IMR-90 (cell line): ENCODE measurements at regions not wholly inside any gene's neighbourhood (a gene's known extent, or its start where the extent isn't known, plus 50 kb on each side); places are given as distances from the start of the nearest gene placed in this dataset.

Source experiments
- ATAC-seq: fragments of 200-7000 bp; cut with Tn5 transposase; 2 replicates; pipeline ENCODE4 v1.9.1; 2020; ENCODE audit warnings: low read depth, mild to moderate bottlenecking, moderate library complexity
- BruUV-seq: library from RNA; stranded (reverse); fragments of 400-500 nt; replicated peaks from 2 replicates; lab custom pipeline; 2021; lab: Mats Ljungman, UMichigan
- CTCF ChIA-PET: fragments of 300-600 bp; formaldehyde crosslinking; extraction: SDS; loops from one replicate; lab custom pipeline; 2021; ENCODE audit warnings: antibody characterized with exemption; lab: Yijun Ruan, JAX
- POLR2A ChIA-PET: fragments of 300-600 bp; sonication (Branson Sonifier 250); formaldehyde crosslinking; loops from one replicate; lab custom pipeline; 2022; ENCODE audit warnings: antibody characterized with exemption; ENCODE audit not compliant: unreplicated experiment; lab: Charles Lee
- DNase-seq: peaks from one replicate; pipeline ENCODE4 v3.0.0; 2013
- H2AFZ ChIP-seq: replicated peaks from 2 replicates; pipeline ENCODE3; 2013; ENCODE audit warnings: low read length, mild to moderate bottlenecking; ENCODE audit not compliant: poor library complexity
- H2AK5ac ChIP-seq: 2 replicates; pipeline ENCODE4 v1.6.1; 2013; ENCODE audit warnings: low read depth, low read length, inconsistent platforms
- H2AK9ac ChIP-seq: replicated peaks from 2 replicates; pipeline ENCODE3; 2013; ENCODE audit warnings: mild to moderate bottlenecking, low read depth, low read length, moderate library complexity; ENCODE audit not compliant: poor library complexity
- H2BK120ac ChIP-seq: 2 replicates; pipeline ENCODE4 v1.6.1; 2013; ENCODE audit warnings: low read depth, low read length, inconsistent platforms
- H2BK15ac ChIP-seq: 3 replicates; pipeline ENCODE4 v1.6.1; 2013; ENCODE audit warnings: low read depth, low read length, inconsistent platforms
- H2BK20ac ChIP-seq: 2 replicates; pipeline ENCODE4 v1.6.1; 2013; ENCODE audit warnings: low read depth, mild to moderate bottlenecking, inconsistent platforms, low read length, moderate library complexity
- H2BK5ac ChIP-seq: 2 replicates; pipeline ENCODE4 v1.6.1; 2013; ENCODE audit warnings: mild to moderate bottlenecking, low read depth, low read length, inconsistent platforms; ENCODE audit not compliant: poor library complexity, severe bottlenecking
- H3K14ac ChIP-seq: replicated peaks from 2 replicates; pipeline ENCODE4 v1.6.1; 2013; ENCODE audit warnings: low read depth, low read length, inconsistent platforms
- H3K18ac ChIP-seq: 2 replicates; pipeline ENCODE4 v1.6.1; 2013; ENCODE audit warnings: low read depth, low read length, control low read depth
- H3K23ac ChIP-seq: 2 replicates; pipeline ENCODE4 v1.6.1; 2013; ENCODE audit warnings: low read depth, low read length, inconsistent platforms
- H3K27ac ChIP-seq: 2 replicates; pipeline ENCODE4 v1.5.1; 2013; ENCODE audit warnings: mild to moderate bottlenecking, control low read depth, low read length; ENCODE audit not compliant: insufficient read depth
- H3K27me3 ChIP-seq: 2 replicates; pipeline ENCODE4 v1.6.1; 2013; ENCODE audit warnings: low read length; ENCODE audit not compliant: control insufficient read depth, insufficient read depth
- H3K36me3 ChIP-seq: 2 replicates; pipeline ENCODE4 v1.6.1; 2013; ENCODE audit warnings: low read length, mixed read lengths; ENCODE audit not compliant: control insufficient read depth, insufficient read depth
- H3K4ac ChIP-seq: 2 replicates; pipeline ENCODE4 v1.6.1; 2013; ENCODE audit warnings: low read depth, low read length, inconsistent platforms
- H3K4me1 ChIP-seq: 2 replicates; pipeline ENCODE4 v1.6.1; 2013; ENCODE audit warnings: low read length, mixed read lengths; ENCODE audit not compliant: control insufficient read depth, insufficient read depth
- H3K4me2 ChIP-seq: 2 replicates; pipeline ENCODE4 v1.6.1; 2013; ENCODE audit warnings: low read depth, mild to moderate bottlenecking, control low read depth, low read length, moderate library complexity
- H3K4me3 ChIP-seq: 2 replicates; pipeline ENCODE4 v1.5.1; 2013; ENCODE audit warnings: low read depth, mild to moderate bottlenecking, control low read depth, low read length, moderate library complexity; ENCODE audit not compliant: insufficient read depth
- H3K56ac ChIP-seq: 2 replicates; pipeline ENCODE4 v1.6.1; 2013; ENCODE audit warnings: low read length, inconsistent platforms; ENCODE audit not compliant: insufficient read depth; ENCODE audit errors: extremely low read depth
- H3K79me1 ChIP-seq, 2 experiments: 2 replicates each; pipeline ENCODE4 v1.6.1; 2013; ENCODE audit warnings: low read length in 2 of 2, inconsistent platforms in 1 of 2, low read depth in 1 of 2
- H3K9ac ChIP-seq: 2 replicates; pipeline ENCODE4 v1.6.1; 2013; ENCODE audit warnings: low read depth, low read length, control low read depth
- H3K9me1 ChIP-seq: 2 replicates; pipeline ENCODE4 v1.6.1; 2013; ENCODE audit warnings: low read length, inconsistent platforms; ENCODE audit not compliant: insufficient read depth
- H3K9me3 ChIP-seq: 2 replicates; pipeline ENCODE4 v1.6.1; 2013; ENCODE audit warnings: low read length; ENCODE audit not compliant: control insufficient read depth, insufficient read depth
- H4K20me1 ChIP-seq: 2 replicates; pipeline ENCODE4 v1.6.1; 2013; ENCODE audit warnings: low read length, inconsistent platforms; ENCODE audit not compliant: insufficient read depth
- H4K5ac ChIP-seq: 2 replicates; pipeline ENCODE4 v1.6.1; 2013; ENCODE audit warnings: mild to moderate bottlenecking, low read depth, low read length, control low read depth
- H4K8ac ChIP-seq, 2 experiments: 2 replicates each; pipeline ENCODE4 v1.6.1; 2013; ENCODE audit warnings: low read depth in 2 of 2, low read length in 2 of 2, control low read depth in 1 of 2, inconsistent platforms in 1 of 2
- H4K91ac ChIP-seq: 2 replicates; pipeline ENCODE4 v1.6.1; 2013; ENCODE audit warnings: low read depth, low read length, inconsistent platforms; ENCODE audit not compliant: insufficient read depth
- MXI1 ChIP-seq: IDR thresholded peaks from 2 replicates; pipeline ENCODE4 v1.6.1; 2012; ENCODE audit warnings: low read depth, mild to moderate bottlenecking, low read length, moderate library complexity, borderline replicate concordance
- WGBS, 2 experiments: methylation state at CpG; one replicate each; pipeline versions ENCODE4 v1.1.5 to v1.1.7; 2013; ENCODE audit warnings: missing lambda C conversion rate in 2 of 2; ENCODE audit not compliant: insufficient read length in 1 of 2; ENCODE audit errors: extremely low coverage in 2 of 2; 5-methylcytosine and 5-hydroxymethylcytosine counted together
- dilution Hi-C: fragments of 300-500 bp; cut with HindIII; formaldehyde crosslinking; loops from one replicate; pipeline ENCODE4 v1.14.3; 2018; ENCODE audit warnings: low sequenced_read_pairs; ENCODE audit not compliant: unreplicated experiment
- in situ Hi-C: fragments of 300-500 bp; cut with MboI; formaldehyde crosslinking; loops from 3 replicates; pipeline ENCODE4 v1.14.3; 2019; ENCODE audit warnings: low sequenced_read_pairs, inconsistent platforms, mixed read lengths
- intact Hi-C: fragments of 100-400 bp; cut with micrococcal nuclease; formaldehyde crosslinking; loops from 2 replicates; pipeline ENCODE4 v1.10.0; 2022

DNA sequence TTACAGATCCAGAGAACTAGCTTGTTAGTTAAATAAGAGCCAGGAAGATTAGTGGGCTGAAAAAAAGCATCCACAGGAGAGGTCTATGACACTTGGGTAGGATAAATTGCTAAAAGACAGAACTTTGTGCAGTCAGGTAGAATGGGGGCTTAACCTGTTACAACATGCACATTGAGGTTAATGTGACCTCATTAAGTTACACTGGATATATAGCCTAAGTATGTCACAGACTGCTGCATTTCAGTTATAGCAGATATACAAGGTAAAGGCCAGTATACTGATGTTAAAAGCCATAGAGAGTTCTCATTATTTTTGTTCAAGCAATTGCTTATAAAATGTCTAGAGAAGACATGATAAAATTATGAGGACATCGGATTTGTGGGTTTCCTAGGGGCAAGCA lies 1179.9 kb upstream of the PCDH9 start:
- peaks cover 6% of the 10 kb centered on the region; the same call in 1 of the 2 replicates for H3K9me3 ChIP-seq
- H3K56ac ChIP-seq, result no peak overlapping the region
- no TSS peak for BruUV-seq
- H2BK5ac ChIP-seq, result no peak overlapping the region
- dilution Hi-C loops (no loop called here), in situ Hi-C loops (no loop called here), intact Hi-C loops (no loop called here)
- H2AK5ac ChIP-seq, result no peak overlapping the region
- ChIA-PET POLR2A (no interaction called here), CTCF (no interaction called here)
- no peak overlapping the region for H3K9ac ChIP-seq
- no peaks in the 10 kb centered on the region for H3K79me1 ChIP-seq
- H4K20me1 ChIP-seq, result no peaks in the 10 kb centered on the region
- no peak overlapping the region for H2BK15ac ChIP-seq
- no peak overlapping the region for H3K23ac ChIP-seq
- H2AFZ ChIP-seq, result no peak overlapping the region
- H2BK20ac ChIP-seq, result no peak overlapping the region
- no peak overlapping the region for H3K14ac ChIP-seq
- TF ChIP-seq MXI1, result no peak
- H3K9me1 ChIP-seq, result no peaks in the 10 kb centered on the region
- H2BK120ac ChIP-seq, result no peak overlapping the region
- H3K18ac ChIP-seq, result no peak overlapping the region
- H3K4me1 ChIP-seq, result no peaks in the 10 kb centered on the region
- H3K27me3 ChIP-seq, result no peaks in the 10 kb centered on the region
- no peak overlapping the region for H4K91ac ChIP-seq
- H3K4me2 ChIP-seq, result no peak overlapping the region
- ATAC-seq, result no peak
- no peak overlapping the region for H3K4ac ChIP-seq
- no peaks in the 10 kb centered on the region for H3K36me3 ChIP-seq
- H4K5ac ChIP-seq, result no peak overlapping the region
- H4K8ac ChIP-seq, result no peak overlapping the region
- no peak overlapping the region for H3K4me3 ChIP-seq
- WGBS, 2 experiments, result no CpG with 5 or more reads among the region's 1 CpG
- no peak overlapping the region for H3K27ac ChIP-seq
- no peak overlapping the region for H2AK9ac ChIP-seq
- no peak for DNase-seq
